ENCODE measurements at regions not wholly inside any gene's neighbourhood (a gene's known extent, or its start where the extent isn't known, plus 50 kb on each side); places are given as distances from the start of the nearest gene placed in this dataset.
"Not testable (repeated sequence)": the region's sequence is repeated elsewhere in the genome, so short reads cannot be mapped to it uniquely, and the experiment has no call there.

- TF ChIP-seq, protein P1, sequence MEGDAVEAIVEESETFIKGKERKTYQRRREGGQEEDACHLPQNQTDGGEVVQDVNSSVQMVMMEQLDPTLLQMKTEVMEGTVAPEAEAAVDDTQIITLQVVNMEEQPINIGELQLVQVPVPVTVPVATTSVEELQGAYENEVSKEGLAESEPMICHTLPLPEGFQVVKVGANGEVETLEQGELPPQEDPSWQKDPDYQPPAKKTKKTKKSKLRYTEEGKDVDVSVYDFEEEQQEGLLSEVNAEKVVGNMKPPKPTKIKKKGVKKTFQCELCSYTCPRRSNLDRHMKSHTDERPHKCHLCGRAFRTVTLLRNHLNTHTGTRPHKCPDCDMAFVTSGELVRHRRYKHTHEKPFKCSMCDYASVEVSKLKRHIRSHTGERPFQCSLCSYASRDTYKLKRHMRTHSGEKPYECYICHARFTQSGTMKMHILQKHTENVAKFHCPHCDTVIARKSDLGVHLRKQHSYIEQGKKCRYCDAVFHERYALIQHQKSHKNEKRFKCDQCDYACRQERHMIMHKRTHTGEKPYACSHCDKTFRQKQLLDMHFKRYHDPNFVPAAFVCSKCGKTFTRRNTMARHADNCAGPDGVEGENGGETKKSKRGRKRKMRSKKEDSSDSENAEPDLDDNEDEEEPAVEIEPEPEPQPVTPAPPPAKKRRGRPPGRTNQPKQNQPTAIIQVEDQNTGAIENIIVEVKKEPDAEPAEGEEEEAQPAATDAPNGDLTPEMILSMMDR (IDR thresholded peaks at IDR 0.05) = not testable (repeated sequence)
- not testable (repeated sequence) for TF ChIP-seq ZFX (IDR thresholded peaks at IDR 0.05; ENCODE audit: borderline replicate concordance)
Observed at GRCh38 chr5:135742240-135742639, 92.2 kb upstream of the SLC25A48 start.

All from 22Rv1 (cell line).